Right atrium auricular region (tissue), 2 donors: ENCODE measurements at regions not wholly inside any gene's neighbourhood (a gene's known extent, or its start where the extent isn't known, plus 50 kb on each side); places are given as distances from the start of the nearest gene placed in this dataset.

Experiments
- DNase-seq: peaks from one replicate; pipeline ENCODE4 v3.0.0-alpha.2; 2019; ENCODE audit warnings: low spot score
- H3K27ac ChIP-seq, 2 donors: fragments of 200-600 bp; sonication (generic); 1 replicate in 1 of 2; 2 replicates in 1 of 2; pipeline ENCODE4 v1.5.1; 2016 to 2019
- H3K27me3 ChIP-seq, 2 donors: fragments of 200-600 bp; sonication (generic); one replicate each; pipeline versions ENCODE4 v1.5.1 to v1.6.0; 2017 to 2019
- H3K36me3 ChIP-seq: fragments of 200-600 bp; sonication (generic); one replicate; pipeline ENCODE4 v1.5.1; 2016
- H3K4me1 ChIP-seq, 2 donors: fragments of 200-600 bp; sonication (generic); one replicate each; pipeline versions ENCODE4 v1.5.1 to v1.6.0; 2017 to 2019
- H3K4me3 ChIP-seq, 2 donors: fragments of 200-600 bp; sonication (generic); 1 replicate in 1 of 2; 2 replicates in 1 of 2; pipeline ENCODE4 v1.5.1; 2017 to 2019; ENCODE audit warnings: mild to moderate bottlenecking in 1 of 2, moderate library complexity in 1 of 2
- H3K9me3 ChIP-seq, 2 donors: fragments of 200-600 bp; sonication (generic); one replicate each; pipeline ENCODE4 v1.5.1; 2019
- CTCF ChIP-seq, 2 donors: fragments of 200-600 bp; sonication (generic); IDR thresholded peaks; one replicate each; pipeline ENCODE4 v1.5.1; 2019; ENCODE audit warnings: antibody characterized with exemption in 2 of 2

DNA sequence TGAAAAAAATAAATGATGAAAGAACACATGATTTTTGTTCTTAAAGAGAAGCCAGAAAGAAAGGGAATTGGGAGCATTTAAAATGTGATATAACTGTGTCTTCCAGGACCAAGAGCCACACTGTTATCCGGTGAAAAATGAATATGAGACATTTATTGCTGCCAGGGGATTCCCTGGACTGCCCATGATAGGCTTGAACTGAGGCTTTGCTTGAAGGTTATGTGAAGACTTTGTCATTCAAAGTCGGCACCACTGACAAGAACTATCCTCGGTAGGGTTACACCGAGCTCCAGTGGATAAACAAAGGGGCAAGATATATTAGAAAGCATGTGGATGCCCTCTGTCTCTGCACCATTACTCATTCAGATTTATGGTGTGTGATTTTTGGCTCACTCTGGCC, 125.4 kb upstream of the MINDY3 start:
- no peaks in the 10 kb centered on the region for H3K36me3 ChIP-seq
- DNase-seq = no peak
- no peaks in the 10 kb centered on the region for H3K27me3 ChIP-seq
- no peaks in the 10 kb centered on the region for H3K9me3 ChIP-seq
- no peak overlapping the region for H3K4me3 ChIP-seq
- no peaks in the 10 kb centered on the region for H3K4me1 ChIP-seq
- no peak overlapping the region for H3K27ac ChIP-seq
- TF ChIP-seq CTCF (IDR thresholded peaks at IDR 0.05) = no peak

DNA sequence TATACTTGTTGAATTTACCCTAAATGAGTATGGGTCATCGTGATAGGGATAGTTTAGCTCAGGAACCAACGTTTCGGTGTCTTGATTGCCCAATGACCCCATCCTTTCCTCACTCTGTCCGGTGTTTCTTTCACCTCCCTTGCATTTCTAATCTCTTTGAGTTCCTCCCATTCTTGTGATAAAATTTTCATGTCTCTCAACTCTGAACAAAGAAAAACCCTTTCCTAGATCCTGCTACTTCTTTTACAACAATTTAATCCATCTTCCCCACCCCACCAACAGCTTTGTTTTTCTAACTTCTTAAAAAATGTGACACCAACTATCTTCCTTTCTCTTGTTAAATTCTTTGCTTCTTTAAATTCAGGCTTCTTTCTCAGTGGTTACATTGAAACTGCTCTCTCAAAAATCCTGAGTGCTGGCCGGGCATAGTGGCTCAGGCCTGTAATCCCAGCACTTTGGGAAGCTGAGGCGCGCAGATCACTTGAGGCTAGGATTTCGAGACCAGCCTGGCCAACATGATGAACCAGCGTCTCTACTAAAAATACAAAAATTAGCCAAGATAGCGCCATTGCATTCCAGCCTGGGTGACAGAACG, 130.3 kb upstream of the MINDY3 start:
- no peak for DNase-seq
- Histone ChIP-seq H3K9me3 (no peaks in the 10 kb centered on the region), H3K4me1 (no peaks in the 10 kb centered on the region), H3K27ac (no peak overlapping the region), H3K4me3 (no peak overlapping the region), H3K36me3 (no peaks in the 10 kb centered on the region), H3K27me3 (no peaks in the 10 kb centered on the region)
- no peak for TF ChIP-seq CTCF (IDR thresholded peaks at IDR 0.05)

- Histone ChIP-seq H3K27ac (no peak overlapping the region), H3K36me3 (no peaks in the 10 kb centered on the region), H3K27me3 (no peaks in the 10 kb centered on the region), H3K4me1 (no peaks in the 10 kb centered on the region), H3K9me3 (peaks cover 0 to 11% of the 10 kb centered on the region in 2 donors), H3K4me3 (no peak overlapping the region)
- no peak for TF ChIP-seq CTCF (IDR thresholded peaks at IDR 0.05)
- DNase-seq = no peak
These were observed 137.0 kb upstream of the MINDY3 start for GRCh38 chr10:15997313-15997712.

- no peak for DNase-seq
- Histone ChIP-seq H3K36me3 (no peaks in the 10 kb centered on the region), H3K4me3 (no peak overlapping the region), H3K9me3 (peaks cover 0 to 23% of the 10 kb centered on the region in 2 donors), H3K4me1 (no peaks in the 10 kb centered on the region), H3K27ac (no peak overlapping the region), H3K27me3 (no peaks in the 10 kb centered on the region)
- TF ChIP-seq CTCF (IDR thresholded peaks at IDR 0.05) = no peak
These were observed 141.3 kb upstream of the MINDY3 start for GRCh38 chr10:16001581-16001980.

- DNase-seq = no peak
- no peak for TF ChIP-seq CTCF (IDR thresholded peaks at IDR 0.05)
- Histone ChIP-seq H3K4me1 (no peaks in the 10 kb centered on the region), H3K27ac (no peak overlapping the region), H3K27me3 (no peaks in the 10 kb centered on the region), H3K9me3 (peaks cover 0 to 7% of the 10 kb centered on the region in 2 donors), H3K4me3 (no peak overlapping the region), H3K36me3 (no peaks in the 10 kb centered on the region)
These were observed 149.5 kb upstream of the MINDY3 start for GRCh38 chr10:16009785-16010184.

DNA sequence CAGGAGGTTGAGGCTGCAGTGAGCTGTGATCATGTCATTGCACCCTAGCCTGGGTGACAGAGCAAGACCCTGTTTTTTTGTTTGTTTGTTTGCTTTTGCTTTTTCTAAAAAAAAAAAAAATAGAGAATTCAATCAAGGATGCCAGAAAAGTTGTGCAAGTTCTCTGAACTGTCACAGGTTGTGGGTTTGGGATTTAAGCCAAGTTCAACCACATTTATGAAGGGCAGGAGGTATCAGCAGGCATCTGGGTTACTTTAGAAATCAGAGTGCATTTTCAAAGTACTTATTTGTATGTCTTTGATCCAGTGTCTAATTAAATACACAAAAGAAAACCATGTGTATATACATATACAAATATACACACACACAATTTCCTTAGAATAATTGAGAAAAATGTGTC, 151.2 kb upstream of the MINDY3 start:
- no peaks in the 10 kb centered on the region for H3K4me1 ChIP-seq
- DNase-seq = no peak

More for the DNA sequence above, 151.2 kb upstream of the MINDY3 start:
- no peaks in the 10 kb centered on the region for H3K27me3 ChIP-seq
- no peak overlapping the region for H3K4me3 ChIP-seq
- no peaks in the 10 kb centered on the region for H3K9me3 ChIP-seq
- no peak for TF ChIP-seq CTCF (IDR thresholded peaks at IDR 0.05)
- H3K36me3 ChIP-seq = no peaks in the 10 kb centered on the region
- no peak overlapping the region for H3K27ac ChIP-seq
